ENCODE measurements at regions not wholly inside any gene's neighbourhood (a gene's known extent, or its start where the extent isn't known, plus 50 kb on each side); places are given as distances from the start of the nearest gene placed in this dataset.

GRCh38 chr3:144263706-144264105 is 292.1 kb downstream of the DIPK2A start:
- no peaks in the 10 kb centered on the region for H4K20me1 ChIP-seq (ENCODE audit: control insufficient read depth, extremely low read depth, insufficient read depth, low read length)
- no peak overlapping the region for H3K4me2 ChIP-seq (ENCODE audit: control insufficient read depth, extremely low read depth, insufficient read depth, low read depth, low read length)
- FAIRE-seq (no peak), DNase-seq (ENCODE audit: low read depth, low spot score) (no peak)
- H3K27me3 ChIP-seq (ENCODE audit: control insufficient read depth, extremely low read depth, insufficient read depth, low read length) = no peaks in the 10 kb centered on the region
- no peaks in the 10 kb centered on the region for H3K36me3 ChIP-seq (ENCODE audit: control insufficient read depth in 2 of 2, extremely low read depth in 1 of 2, insufficient read depth in 2 of 2, low read length in 2 of 2)
- H3K9me3 ChIP-seq (ENCODE audit: control insufficient read depth, low read depth, low read length) = no peaks in the 10 kb centered on the region
- no peak overlapping the region for H3K9ac ChIP-seq (ENCODE audit: control insufficient read depth, extremely low read depth, insufficient read depth, low read length)
- dilution Hi-C loops (cut with MboI; ENCODE audit: extremely low pct_ligation_motif_present, low sequenced_read_pairs) = no loop called here
- no peaks in the 10 kb centered on the region for H3K79me2 ChIP-seq (ENCODE audit: control insufficient read depth, insufficient read depth, low read length)
- H3K4me3 ChIP-seq (ENCODE audit: control insufficient read depth in 2 of 3, extremely low read depth in 1 of 3, insufficient read depth in 2 of 3, low read depth in 1 of 3, low read length in 3 of 3) = no peak overlapping the region
- TF ChIP-seq CTCF (optimal IDR thresholded peaks at IDR 0.05 in 1 of 3, IDR thresholded peaks at IDR 0.05 in 1 of 3, conservative IDR thresholded peaks at IDR 0.05 in 1 of 3; ENCODE audit: extremely low read depth in 1 of 3, insufficient read depth in 2 of 3, low read length in 3 of 3) = no peak
- no peak for TF ChIP-seq EZH2 (IDR thresholded peaks at IDR 0.05; ENCODE audit: low read length)
- no peak overlapping the region for H3K27ac ChIP-seq (ENCODE audit: control insufficient read depth, insufficient read depth, low read length)
- no peaks in the 10 kb centered on the region for H3K9me1 ChIP-seq (ENCODE audit: control insufficient read depth, extremely low read depth, insufficient read depth, low read length)
- no peak overlapping the region for H2AFZ ChIP-seq (ENCODE audit: control insufficient read depth, low read length)
- H3K4me1 ChIP-seq (ENCODE audit: control insufficient read depth, extremely low read depth, insufficient read depth, low read length) = no peaks in the 10 kb centered on the region

- no peak overlapping the region for H3K27ac ChIP-seq (ENCODE audit: control insufficient read depth, insufficient read depth, low read length)
- no peaks in the 10 kb centered on the region for H3K9me3 ChIP-seq (ENCODE audit: control insufficient read depth, low read depth, low read length)
- FAIRE-seq (no peak), DNase-seq (ENCODE audit: low read depth, low spot score) (no peak)
- H4K20me1 ChIP-seq (ENCODE audit: control insufficient read depth, extremely low read depth, insufficient read depth, low read length) = no peaks in the 10 kb centered on the region
- no peaks in the 10 kb centered on the region for H3K79me2 ChIP-seq (ENCODE audit: control insufficient read depth, insufficient read depth, low read length)
- H3K9ac ChIP-seq (ENCODE audit: control insufficient read depth, extremely low read depth, insufficient read depth, low read length) = no peak overlapping the region
- no peaks in the 10 kb centered on the region for H3K4me1 ChIP-seq (ENCODE audit: control insufficient read depth, extremely low read depth, insufficient read depth, low read length)
- dilution Hi-C loops (cut with MboI; ENCODE audit: extremely low pct_ligation_motif_present, low sequenced_read_pairs) = no loop called here
- no peak overlapping the region for H2AFZ ChIP-seq (ENCODE audit: control insufficient read depth, low read length)
- no peaks in the 10 kb centered on the region for H3K9me1 ChIP-seq (ENCODE audit: control insufficient read depth, extremely low read depth, insufficient read depth, low read length)
- no peaks in the 10 kb centered on the region for H3K27me3 ChIP-seq (ENCODE audit: control insufficient read depth, extremely low read depth, insufficient read depth, low read length)
- H3K36me3 ChIP-seq (ENCODE audit: control insufficient read depth in 2 of 2, extremely low read depth in 1 of 2, insufficient read depth in 2 of 2, low read length in 2 of 2) = no peaks in the 10 kb centered on the region
- H3K4me3 ChIP-seq (ENCODE audit: control insufficient read depth in 2 of 3, extremely low read depth in 1 of 3, insufficient read depth in 2 of 3, low read depth in 1 of 3, low read length in 3 of 3) = no peak overlapping the region
- no peak overlapping the region for H3K4me2 ChIP-seq (ENCODE audit: control insufficient read depth, extremely low read depth, insufficient read depth, low read depth, low read length)
- TF ChIP-seq EZH2 (IDR thresholded peaks at IDR 0.05; ENCODE audit: low read length) = no peak
- no peak for TF ChIP-seq CTCF (optimal IDR thresholded peaks at IDR 0.05 in 1 of 3, IDR thresholded peaks at IDR 0.05 in 1 of 3, conservative IDR thresholded peaks at IDR 0.05 in 1 of 3; ENCODE audit: extremely low read depth in 1 of 3, insufficient read depth in 2 of 3, low read length in 3 of 3)
Observed at GRCh38 chr3:144264350-144264749, 292.7 kb downstream of the DIPK2A start.
